H9 (cell line): ENCODE measurements at regions not wholly inside any gene's neighbourhood (a gene's known extent, or its start where the extent isn't known, plus 50 kb on each side); places are given as distances from the start of the nearest gene placed in this dataset.

Experiments
- DNase-seq: peaks from one replicate; pipeline ENCODE4 v3.0.0-alpha.2; 2017
- H2AFZ ChIP-seq: one replicate; pipeline ENCODE4 v1.6.1; 2013; ENCODE audit warnings: mild to moderate bottlenecking, low read length, control low read depth, moderate library complexity
- H2AK5ac ChIP-seq: 2 replicates; pipeline ENCODE4 v1.6.1; 2013; ENCODE audit warnings: low read length, control low read depth, mixed read lengths; ENCODE audit not compliant: insufficient read length
- H2BK120ac ChIP-seq: one replicate; pipeline ENCODE4 v1.6.1; 2013; ENCODE audit warnings: low read depth, mild to moderate bottlenecking, low read length, control low read depth, inconsistent platforms; ENCODE audit not compliant: poor library complexity, severe bottlenecking
- H2BK12ac ChIP-seq: 2 replicates; pipeline ENCODE4 v1.6.1; 2013; ENCODE audit warnings: low read length, control low read depth, mixed read lengths, low read depth; ENCODE audit not compliant: insufficient read length
- H2BK15ac ChIP-seq: 2 replicates; pipeline ENCODE4 v1.6.1; 2013; ENCODE audit warnings: low read depth, low read length, control low read depth
- H2BK20ac ChIP-seq: one replicate; pipeline ENCODE4 v1.6.1; 2013; ENCODE audit warnings: low read depth, mild to moderate bottlenecking, low read length, control low read depth, inconsistent platforms; ENCODE audit not compliant: poor library complexity, severe bottlenecking
- H2BK5ac ChIP-seq: 2 replicates; pipeline ENCODE4 v1.6.1; 2013; ENCODE audit warnings: low read length, control low read depth, mixed read lengths; ENCODE audit not compliant: insufficient read length
- H3K14ac ChIP-seq: 2 replicates; pipeline ENCODE4 v1.6.1; 2013; ENCODE audit warnings: low read length, control low read depth; ENCODE audit not compliant: insufficient read depth
- H3K18ac ChIP-seq: 2 replicates; pipeline ENCODE4 v1.6.1; 2013; ENCODE audit warnings: low read depth, mild to moderate bottlenecking, mixed read lengths, low read length, control low read depth; ENCODE audit not compliant: insufficient read length
- H3K23ac ChIP-seq: 2 replicates; pipeline ENCODE4 v1.6.1; 2013; ENCODE audit warnings: low read length, control low read depth, mixed read lengths, low read depth; ENCODE audit not compliant: insufficient read length
- H3K23me2 ChIP-seq: 2 replicates; pipeline ENCODE4 v1.6.1; 2013; ENCODE audit warnings: low read depth, mild to moderate bottlenecking, mixed read lengths, low read length, control low read depth; ENCODE audit not compliant: insufficient read length, poor library complexity, severe bottlenecking
- H3K27ac ChIP-seq: 2 replicates; pipeline ENCODE4 v1.5.1; 2013; ENCODE audit warnings: low read length, control low read depth, mixed read lengths, low read depth; ENCODE audit not compliant: insufficient read length
- H3K27me3 ChIP-seq: 2 replicates; pipeline ENCODE4 v1.6.1; 2013; ENCODE audit warnings: low read length, control low read depth, inconsistent platforms; ENCODE audit not compliant: insufficient read depth
- H3K4ac ChIP-seq: 2 replicates; pipeline ENCODE4 v1.6.1; 2013; ENCODE audit warnings: low read depth, mild to moderate bottlenecking, control low read depth, inconsistent platforms, low read length, moderate library complexity
- H3K4me1 ChIP-seq: 2 replicates; pipeline ENCODE4 v1.6.1; 2013; ENCODE audit warnings: low read length, control low read depth, inconsistent platforms; ENCODE audit not compliant: insufficient read depth
- H3K4me2 ChIP-seq: 2 replicates; pipeline ENCODE4 v1.6.1; 2013; ENCODE audit warnings: low read length, control low read depth, mixed read lengths; ENCODE audit not compliant: insufficient read length, insufficient read depth
- H3K56ac ChIP-seq: 2 replicates; pipeline ENCODE4 v1.6.1; 2013; ENCODE audit warnings: low read depth, mild to moderate bottlenecking, mixed read lengths, low read length, control low read depth; ENCODE audit not compliant: insufficient read length
- H3K79me1 ChIP-seq: 2 replicates; pipeline ENCODE4 v1.6.1; 2013; ENCODE audit warnings: low read depth, mild to moderate bottlenecking, moderate library complexity, low read length, control low read depth, inconsistent platforms; ENCODE audit not compliant: insufficient read depth, poor library complexity, severe bottlenecking
- H3K79me2 ChIP-seq: 2 replicates; pipeline ENCODE4 v1.6.1; 2013; ENCODE audit warnings: low read length, control low read depth, inconsistent platforms; ENCODE audit not compliant: insufficient read depth
- H3K9ac ChIP-seq: 2 replicates; pipeline ENCODE4 v1.6.1; 2013; ENCODE audit warnings: low read length, control low read depth, mixed read lengths; ENCODE audit not compliant: insufficient read length; ENCODE audit errors: extremely low read depth
- H3K9me3 ChIP-seq: one replicate; pipeline ENCODE4 v1.6.1; 2013; ENCODE audit warnings: low read depth, low read length, inconsistent platforms; ENCODE audit not compliant: control insufficient read depth
- H3T11ph ChIP-seq: one replicate; pipeline ENCODE4 v1.6.1; 2013; ENCODE audit warnings: mild to moderate bottlenecking, low read length, control low read depth, inconsistent platforms
- H4K20me1 ChIP-seq: one replicate; pipeline ENCODE4 v1.6.1; 2013; ENCODE audit not compliant: control insufficient read depth, insufficient read length, insufficient read depth
- H4K5ac ChIP-seq: 2 replicates; pipeline ENCODE4 v1.6.1; 2013; ENCODE audit warnings: low read depth, mild to moderate bottlenecking, mixed read lengths, low read length, control low read depth; ENCODE audit not compliant: insufficient read length
- H4K8ac ChIP-seq: replicated peaks from 2 replicates; pipeline ENCODE4 v1.6.1; 2013; ENCODE audit warnings: low read length, control low read depth, mixed read lengths, low read depth; ENCODE audit not compliant: insufficient read length
- H4K91ac ChIP-seq: 2 replicates; pipeline ENCODE4 v1.6.1; 2013; ENCODE audit warnings: low read depth, mild to moderate bottlenecking, moderate library complexity, mixed read lengths, low read length, control low read depth; ENCODE audit not compliant: insufficient read length
- H3K27ac Mint-ChIP-seq, 3 experiments: 2 replicates in 2 of 3; 3 replicates in 1 of 3; pipeline ENCODE4 v1.8.0; 2020 to 2021; ENCODE audit warnings: mixed read lengths in 3 of 3, mild to moderate bottlenecking in 1 of 3, moderate library complexity in 1 of 3
- H3K27me3 Mint-ChIP-seq: 2 replicates; pipeline ENCODE4 v1.8.0; 2021; ENCODE audit warnings: low read depth, mild to moderate bottlenecking, moderate library complexity, mixed read lengths
- H3K36me3 Mint-ChIP-seq, 3 experiments: 2 replicates in 2 of 3; 3 replicates in 1 of 3; pipeline ENCODE4 v1.8.0; 2020 to 2021; ENCODE audit warnings: low read depth in 3 of 3, mixed read lengths in 3 of 3; ENCODE audit not compliant: insufficient read depth in 1 of 3
- H3K4me1 Mint-ChIP-seq, 2 experiments: 2 replicates each; pipeline ENCODE4 v1.8.0; 2020; ENCODE audit warnings: mixed read lengths in 2 of 2
- H3K4me3 Mint-ChIP-seq, 2 experiments: 2 replicates in 1 of 2; 3 replicates in 1 of 2; pipeline ENCODE4 v1.8.0; 2020 to 2021; ENCODE audit warnings: mild to moderate bottlenecking in 2 of 2, mixed read lengths in 2 of 2, moderate library complexity in 1 of 2
- H3K9me3 Mint-ChIP-seq, 2 experiments: 2 replicates in 1 of 2; 3 replicates in 1 of 2; pipeline ENCODE4 v1.8.0; 2020; ENCODE audit warnings: mild to moderate bottlenecking in 2 of 2, mixed read lengths in 2 of 2, moderate library complexity in 1 of 2
- CTCF ChIP-seq: fragments of 200-600 bp; sonication (generic); conservative IDR thresholded peaks from 3 replicates; pipeline ENCODE4 v1.8.0; 2021; ENCODE audit warnings: antibody characterized with exemption, mild to moderate bottlenecking
- WGBS: extraction: QIAGEN DNeasy Blood & Tissue Kit; methylation state at CpG from one replicate; pipeline ENCODE4 v1.1.7; 2013; ENCODE audit warnings: missing lambda C conversion rate, low lambda C conversion rate, mixed read lengths; ENCODE audit not compliant: insufficient read length; ENCODE audit errors: extremely low coverage; 5-methylcytosine and 5-hydroxymethylcytosine counted together

GRCh38 chr7:98051118-98051744 is 55.4 kb upstream of the LMTK2 start:
- no peaks in the 10 kb centered on the region for H3K79me2 ChIP-seq
- TF ChIP-seq CTCF = peak; percentile 24; the same call in 1 of the 3 replicates

More at GRCh38 chr7:98051118-98051744, 55.4 kb upstream of the LMTK2 start:
- H3K27ac ChIP-seq = no peak overlapping the region
- peak overlapping the region; percentile 31 for H3K4me2 ChIP-seq
- no peaks in the 10 kb centered on the region for H3K79me1 ChIP-seq
- no peak overlapping the region for H3T11ph ChIP-seq
- no peak overlapping the region for H3K14ac ChIP-seq
- H3K27ac Mint-ChIP-seq = no peak overlapping the region
- no peak overlapping the region for H3K4me3 Mint-ChIP-seq
- no peaks in the 10 kb centered on the region for H3K27me3 ChIP-seq
- no peaks in the 10 kb centered on the region for H3K9me3 Mint-ChIP-seq
- DNase-seq = peak; percentile 96
- H3K4ac ChIP-seq = no peak overlapping the region
- H2BK20ac ChIP-seq = no peak overlapping the region
- no peak overlapping the region for H2BK15ac ChIP-seq
- no peak overlapping the region for H3K23ac ChIP-seq
- no peak overlapping the region for H2AFZ ChIP-seq
- H3K9ac ChIP-seq = no peak overlapping the region
- H3K27me3 Mint-ChIP-seq = peaks cover 9% of the 10 kb centered on the region
- no peak overlapping the region for H4K5ac ChIP-seq
- no peak overlapping the region for H2BK5ac ChIP-seq
- no peak overlapping the region for H2BK12ac ChIP-seq
- H4K20me1 ChIP-seq = no peaks in the 10 kb centered on the region
- no peaks in the 10 kb centered on the region for H3K23me2 ChIP-seq
- H3K4me1 Mint-ChIP-seq = peaks cover 3 to 11% of the 10 kb centered on the region in 2 experiments; a peak in 2 of 4 replicates
- no peak overlapping the region for H3K56ac ChIP-seq
- no peak overlapping the region for H2BK120ac ChIP-seq
- no peak overlapping the region for H4K91ac ChIP-seq
- no CpG with 5 or more reads among the region's 24 CpGs for WGBS
- peaks cover 3% of the 10 kb centered on the region; the same call in 1 of the 2 replicates for H3K4me1 ChIP-seq
- no peaks in the 10 kb centered on the region for H3K9me3 ChIP-seq
- H2AK5ac ChIP-seq = no peak overlapping the region
- no peaks in the 10 kb centered on the region for H3K36me3 Mint-ChIP-seq
- H3K18ac ChIP-seq = no peak overlapping the region
- H4K8ac ChIP-seq = no peak overlapping the region
